Upper lobe of left lung (tissue), 6 donors: ENCODE measurements at regions not wholly inside any gene's neighbourhood (a gene's known extent, or its start where the extent isn't known, plus 50 kb on each side); places are given as distances from the start of the nearest gene placed in this dataset.
A peak's percentile ranks its signal among the peaks of the same experiment; 100 is the strongest.
"Not testable (repeated sequence)": the region's sequence is repeated elsewhere in the genome, so short reads cannot be mapped to it uniquely, and the experiment has no call there.

Experiments used
- ATAC-seq, 2 donors: fragments of 200-7000 bp; cut with Tn5 transposase; one replicate each; pipeline ENCODE4 v1.9.1; 2022; ENCODE audit warnings: mild to moderate bottlenecking in 2 of 2, moderate library complexity in 2 of 2; ENCODE audit not compliant: low FRiP score in 2 of 2
- DNase-seq, 2 donors: peaks; one replicate each; pipeline ENCODE4 v3.0.0-alpha.2; 2019 to 2020
- H3K27ac ChIP-seq, 4 donors: fragments of 200-600 bp; sonication (generic); one replicate each; pipeline ENCODE4 v1.5.1; 2016 to 2019
- H3K27me3 ChIP-seq, 4 donors: fragments of 200-600 bp; sonication (generic); one replicate each; pipeline ENCODE4 v1.5.1; 2017 to 2019
- H3K36me3 ChIP-seq, 4 donors: fragments of 200-600 bp; sonication (generic); one replicate each; pipeline ENCODE4 v1.5.1; 2016 to 2019
- H3K4me1 ChIP-seq, 4 donors: fragments of 200-600 bp; sonication (generic); one replicate each; pipeline ENCODE4 v1.5.1; 2018 to 2019
- H3K4me3 ChIP-seq, 4 donors: fragments of 200-600 bp; sonication (generic); one replicate each; pipeline ENCODE4 v1.5.1; 2017 to 2019; ENCODE audit warnings: mild to moderate bottlenecking in 2 of 4, moderate library complexity in 1 of 4
- H3K9me3 ChIP-seq, 4 donors: fragments of 200-600 bp; sonication (generic); one replicate each; pipeline ENCODE4 v1.5.1; 2018 to 2019
- CTCF ChIP-seq, 6 experiments: fragments of 450-650 bp in 4 of 6; fragments of 200-600 bp in 2 of 6; sonication (generic) in 2 of 6; IDR thresholded peaks; one replicate each; pipeline ENCODE4 v1.5.1; 2016 to 2019; ENCODE audit warnings: antibody characterized with exemption in 6 of 6
- EP300 ChIP-seq, 4 donors: sonication (generic); formaldehyde crosslinking; IDR thresholded peaks; one replicate each; pipeline ENCODE4 v1.5.1; 2017; ENCODE audit warnings: antibody characterized with exemption in 4 of 4, control low read depth in 2 of 4
- POLR2A ChIP-seq, 4 donors: fragments of 450-650 bp; IDR thresholded peaks; one replicate each; pipeline ENCODE4 v1.5.1; 2016 to 2017; ENCODE audit warnings: antibody characterized with exemption in 4 of 4, mild to moderate bottlenecking in 2 of 4
- POLR2AphosphoS5 ChIP-seq, 2 donors: sonication (generic); formaldehyde crosslinking; IDR thresholded peaks; one replicate each; pipeline ENCODE4 v1.5.1; 2017; ENCODE audit warnings: antibody characterized with exemption in 2 of 2
- WGBS, 2 donors: methylation state at CpG; one replicate each; pipeline ENCODE4 v1.1.5; 2017 to 2018; 5-methylcytosine and 5-hydroxymethylcytosine counted together
- donor health status: DM: no; HTN: no; CAD: no; lungs with moderate emphysema.
- donor health status: DM: no; HTN: yes; CAD: no; lungs with severe emphysema.

DNA sequence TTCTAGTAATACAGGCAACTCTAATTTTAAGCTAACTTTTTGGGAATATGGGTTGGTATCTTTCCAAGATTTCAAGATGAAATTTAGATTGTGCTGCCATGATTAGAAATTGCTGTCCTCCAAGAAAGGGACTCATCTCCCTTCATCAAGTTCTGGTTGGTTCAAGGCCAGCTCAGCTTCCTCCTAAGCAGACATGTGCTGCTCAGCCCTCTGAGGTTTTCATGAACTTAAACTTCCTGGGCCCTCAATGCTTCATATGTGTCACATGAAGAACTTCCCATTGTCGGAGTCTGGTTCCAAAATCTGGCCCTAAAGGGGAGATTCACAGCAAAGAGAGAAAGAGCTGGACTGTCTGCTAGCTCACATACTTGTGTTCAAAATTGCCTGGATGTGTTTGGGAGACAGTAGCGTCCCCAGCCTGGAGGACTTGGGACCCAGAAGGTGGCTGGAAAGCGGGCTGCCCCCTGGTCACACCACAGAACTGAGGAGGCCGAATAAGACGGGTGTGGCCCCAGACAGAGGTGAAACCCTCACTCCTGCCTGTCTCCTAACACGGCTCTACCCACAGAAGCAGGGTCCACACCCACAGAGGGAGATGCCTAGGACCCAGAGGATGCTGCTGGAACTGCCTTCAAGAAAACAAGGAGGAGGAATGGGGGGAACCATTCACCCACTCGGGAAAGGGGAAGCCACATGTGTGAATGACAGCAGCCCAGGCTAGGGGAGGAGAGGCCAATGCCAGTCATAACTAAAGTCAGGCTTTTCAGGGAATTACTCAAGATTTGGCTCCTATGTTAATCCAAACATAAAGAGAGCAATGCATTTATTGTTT lies 54.3 kb upstream of the GPR31 start:
- ATAC-seq (no peak), DNase-seq (no peak)
- no peak for TF ChIP-seq EP300 (IDR thresholded peaks at IDR 0.05)
- TF ChIP-seq POLR2A (IDR thresholded peaks at IDR 0.05), result no peak
- TF ChIP-seq POLR2AphosphoS5 (IDR thresholded peaks at IDR 0.05), result no peak
- TF ChIP-seq CTCF (IDR thresholded peaks at IDR 0.05), result no peak
- Histone ChIP-seq H3K36me3 (no peaks in the 10 kb centered on the region), H3K27ac (no peak overlapping the region), H3K4me1 (no peaks in the 10 kb centered on the region), H3K9me3 (no peaks in the 10 kb centered on the region), H3K4me3 (no peak overlapping the region), H3K27me3 (no peaks in the 10 kb centered on the region)
- 64 to 75% methylated on average over 7 of the region's 7 CpGs for WGBS, 2 donors

DNA sequence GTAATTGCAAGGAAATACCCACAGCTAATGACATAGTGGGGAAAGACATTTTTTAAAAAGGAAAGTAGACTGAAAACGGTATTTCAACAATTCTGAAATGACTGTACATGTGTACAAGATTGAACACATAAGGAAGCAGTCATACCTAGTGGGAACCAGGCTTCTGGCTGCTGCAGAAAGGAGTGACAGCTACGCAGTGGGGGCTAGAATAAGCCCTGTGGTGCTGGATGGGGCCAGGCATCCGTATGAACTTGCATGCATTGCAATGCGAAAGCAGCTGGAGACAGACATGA lies 54.9 kb upstream of the GPR31 start:
- H3K27ac ChIP-seq, result no peak overlapping the region
- ATAC-seq (no peak), DNase-seq (no peak)
- 79 to 80% methylated on average over 4 of the region's 4 CpGs for WGBS, 2 donors
- H3K4me1 ChIP-seq, result no peaks in the 10 kb centered on the region
- H3K4me3 ChIP-seq, result no peak overlapping the region
- H3K36me3 ChIP-seq, result no peaks in the 10 kb centered on the region
- no peaks in the 10 kb centered on the region for H3K27me3 ChIP-seq
- no peaks in the 10 kb centered on the region for H3K9me3 ChIP-seq
- TF ChIP-seq POLR2A (IDR thresholded peaks at IDR 0.05) (no peak), CTCF (IDR thresholded peaks at IDR 0.05) (no peak), POLR2AphosphoS5 (IDR thresholded peaks at IDR 0.05) (no peak), EP300 (IDR thresholded peaks at IDR 0.05) (no peak)

GRCh38 chr6:167214206-167214605 lies 56.4 kb upstream of the GPR31 start:
- Histone ChIP-seq H3K4me1 (no peaks in the 10 kb centered on the region), H3K9me3 (no peaks in the 10 kb centered on the region), H3K27ac (no peak overlapping the region), H3K27me3 (no peaks in the 10 kb centered on the region), H3K4me3 (no peak overlapping the region), H3K36me3 (no peaks in the 10 kb centered on the region)
- 75 to 76% methylated on average over 9 to 10 of the region's 10 CpGs for WGBS, 2 donors
- DNase-seq (no peak), ATAC-seq (no peak)
- TF ChIP-seq CTCF (IDR thresholded peaks at IDR 0.05), result no peak
- no peak for TF ChIP-seq EP300 (IDR thresholded peaks at IDR 0.05)
- no peak for TF ChIP-seq POLR2AphosphoS5 (IDR thresholded peaks at IDR 0.05)
- TF ChIP-seq POLR2A (IDR thresholded peaks at IDR 0.05), result no peak

DNA sequence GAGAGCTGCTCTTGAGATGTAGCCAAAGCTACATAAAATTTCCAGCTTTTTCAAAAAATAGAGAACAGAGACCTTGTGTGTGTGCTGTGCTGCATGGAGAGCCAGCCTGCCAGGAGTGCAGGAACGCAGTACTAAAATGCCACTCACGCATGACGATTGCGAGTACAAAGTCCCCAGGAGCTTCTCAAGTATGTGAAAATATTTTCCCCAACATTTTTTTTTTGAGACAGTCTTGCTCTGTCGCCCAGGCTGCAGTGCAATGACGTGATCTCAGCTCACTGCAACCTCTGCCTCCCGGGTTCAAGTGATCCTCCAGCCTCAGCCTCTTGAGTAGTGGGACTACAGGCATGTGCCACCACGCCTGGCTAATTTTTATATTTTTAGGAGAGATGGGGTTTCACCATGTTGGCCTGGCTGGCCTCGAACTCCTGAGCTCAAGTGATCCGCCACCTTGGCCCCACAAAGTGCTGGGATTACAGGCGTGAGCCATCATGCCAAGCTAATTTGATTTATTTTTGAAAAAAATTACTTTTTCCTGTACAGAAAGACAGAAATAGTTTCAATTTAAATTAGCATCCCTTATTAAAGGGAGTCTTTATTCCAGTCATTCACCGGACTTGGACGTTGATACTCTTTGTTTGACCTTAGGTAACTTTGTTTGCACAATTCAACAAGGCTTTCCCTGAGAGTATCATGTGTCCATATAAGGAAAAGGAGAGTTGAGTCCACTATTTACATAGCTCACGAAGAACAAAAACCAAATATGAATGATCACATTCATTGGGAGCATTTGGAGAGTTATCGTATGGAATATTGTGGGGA lies 57.9 kb upstream of the GPR31 start:
- not testable (repeated sequence) for H3K4me3 ChIP-seq, H3K27ac ChIP-seq, H3K36me3 ChIP-seq, H3K27me3 ChIP-seq, ATAC-seq, H3K9me3 ChIP-seq, DNase-seq, H3K4me1 ChIP-seq
- WGBS, 2 donors, result 45 to 51% methylated on average over 12 to 15 of the region's 15 CpGs

GRCh38 chr6:167216390-167217050 lies 58.7 kb upstream of the GPR31 start:
- not testable (repeated sequence) for DNase-seq, H3K9me3 ChIP-seq, H3K27ac ChIP-seq, H3K4me1 ChIP-seq, H3K27me3 ChIP-seq, H3K4me3 ChIP-seq, ATAC-seq, H3K36me3 ChIP-seq
- WGBS, 2 donors, result 65 to 66% methylated on average over 9 to 15 of the region's 15 CpGs

- H3K36me3 ChIP-seq, H3K9me3 ChIP-seq, DNase-seq, H3K27me3 ChIP-seq, H3K27ac ChIP-seq, H3K4me3 ChIP-seq, H3K4me1 ChIP-seq: not testable (repeated sequence)
- peak in 1 of 2 donors; percentile 16 for ATAC-seq
- 92 to 95% methylated on average over 4 of the region's 4 CpGs for WGBS, 2 donors
Measured at GRCh38 chr6:167217073-167217472, 59.3 kb upstream of the GPR31 start.
